ENCODE measurements at regions not wholly inside any gene's neighbourhood (a gene's known extent, or its start where the extent isn't known, plus 50 kb on each side); places are given as distances from the start of the nearest gene placed in this dataset.

- H3K4me1 ChIP-seq (ENCODE audit: control insufficient read depth, insufficient read depth, low read length), result no peaks in the 10 kb centered on the region
- no TSS peak for BruUV-seq (replicated peaks)
- intact Hi-C loops (cut with micrococcal nuclease; ENCODE audit: unreplicated experiment), result no loop called here
- H3K27ac ChIP-seq (ENCODE audit: control insufficient read depth, insufficient read depth), result no peak overlapping the region
- no peaks in the 10 kb centered on the region; the same call in 2 of the 3 replicates for H3K9me3 ChIP-seq (replicated peaks; ENCODE audit: control insufficient read depth, insufficient read depth, low read length)
- ChIA-PET SMC1A (ENCODE audit: uncharacterized antibody, unreplicated experiment) (interaction anchor here (0.7 to 1.0 kb wide), 2 partner anchors 9 to 14 kb away, joined by 3 to 5 read pairs; no protein-coding TSS in a partner anchor), RAD21 (ENCODE audit: unreplicated experiment) (no interaction called here), CTCF (no interaction called here), POLR2A (no interaction called here)
- H2AFZ ChIP-seq (ENCODE audit: control insufficient read depth, low read depth, low read length), result no peak overlapping the region
- 7% methylated on average over 2 of the region's 2 CpGs for WGBS (ENCODE audit: insufficient coverage, insufficient replicate concordance, low lambda C conversion rate, missing lambda C conversion rate)
- H3K36me3 ChIP-seq (ENCODE audit: control insufficient read depth in 2 of 2, insufficient read depth in 2 of 2, low read length in 1 of 2), result no peaks in the 10 kb centered on the region
- no peak overlapping the region for H3K4me2 ChIP-seq (ENCODE audit: control insufficient read depth, insufficient read depth)
- H4K20me1 ChIP-seq (ENCODE audit: control insufficient read depth, insufficient read depth), result no peaks in the 10 kb centered on the region
- no peaks in the 10 kb centered on the region for H3K79me2 ChIP-seq (ENCODE audit: control insufficient read depth, insufficient read depth, low read length)
- no peak for FAIRE-seq
- TF ChIP-seq PKNOX1 (IDR thresholded peaks at IDR 0.05) (no peak), IKZF1 (conservative IDR thresholded peaks at IDR 0.05) (no peak), SIN3A (IDR thresholded peaks at IDR 0.05; ENCODE audit: low read depth, low read length) (no peak), ZBED1 (IDR thresholded peaks at IDR 0.05; ENCODE audit: borderline replicate concordance) (no peak), FOXM1 (IDR thresholded peaks at IDR 0.05; ENCODE audit: low read depth, low read length) (no peak), MYB (IDR thresholded peaks at IDR 0.05; ENCODE audit: borderline replicate concordance, low read depth, low read length) (no peak), SMAD1 (IDR thresholded peaks at IDR 0.05; ENCODE audit: low read depth, partially characterized antibody) (no peak), GATAD2B (conservative IDR thresholded peaks at IDR 0.05; ENCODE audit: low read depth) (no peak), BMI1 (IDR thresholded peaks at IDR 0.05; ENCODE audit: borderline replicate concordance) (no peak), YBX1 (IDR thresholded peaks at IDR 0.05) (no peak), POLR2AphosphoS5 (IDR thresholded peaks at IDR 0.05; ENCODE audit: low read length) (no peak), ZNF207 (IDR thresholded peaks at IDR 0.05; ENCODE audit: borderline replicate concordance) (no peak), MEF2A (IDR thresholded peaks at IDR 0.05; ENCODE audit: insufficient read depth, low read depth, low read length) (no peak), SKIL (IDR thresholded peaks at IDR 0.05; ENCODE audit: low read depth, poor library complexity, severe bottlenecking) (no peak), HDGF (IDR thresholded peaks at IDR 0.05) (no peak)
- H3K9ac ChIP-seq (ENCODE audit: control insufficient read depth, insufficient read depth, low read length), result no peak overlapping the region
- no peaks in the 10 kb centered on the region for H3K27me3 ChIP-seq (replicated peaks in 1 of 2; ENCODE audit: control insufficient read depth in 2 of 2, insufficient read depth in 2 of 2, low read length in 1 of 2)
- no peak overlapping the region for H3K4me3 ChIP-seq
- no peak for DNase-seq (ENCODE audit: low read depth, low spot score)
- ATAC-seq, result no peak
- in situ Hi-C loops (cut with MboI), result no loop called here
Observed at GRCh38 chr17:54405826-54406225, 494.8 kb upstream of the TOM1L1 start.

Measured in GM12878 (cell line).